Thyroid gland (tissue), 4 donors: ENCODE measurements at regions not wholly inside any gene's neighbourhood (a gene's known extent, or its start where the extent isn't known, plus 50 kb on each side); places are given as distances from the start of the nearest gene placed in this dataset.
A peak's percentile ranks its signal among the peaks of the same experiment; 100 is the strongest.

ENCODE experiments used
- DNase-seq, 2 donors: peaks; one replicate each; pipeline ENCODE4 v3.0.0-alpha.2; 2019
- H3K27ac ChIP-seq, 3 donors: fragments of 200-600 bp; sonication (generic); 1 replicate in 2 of 3; 2 replicates in 1 of 3; pipeline ENCODE4 v1.5.1; 2016 to 2019; ENCODE audit warnings: mild to moderate bottlenecking in 1 of 3, moderate library complexity in 1 of 3
- H3K27me3 ChIP-seq: fragments of 200-600 bp; sonication (generic); one replicate; pipeline ENCODE4 v1.5.1; 2019
- H3K36me3 ChIP-seq, 2 donors: fragments of 200-600 bp; sonication (generic); one replicate each; pipeline ENCODE4 v1.5.1; 2016 to 2019
- H3K4me1 ChIP-seq, 2 donors: fragments of 200-600 bp; sonication (generic); one replicate each; pipeline ENCODE4 v1.5.1; 2017 to 2019
- H3K4me3 ChIP-seq, 3 donors: fragments of 200-600 bp; sonication (generic); replicated peaks in 1 of 3; 1 replicate in 2 of 3; 2 replicates in 1 of 3; pipeline ENCODE4 v1.5.1; 2016; ENCODE audit warnings: mild to moderate bottlenecking in 1 of 3
- H3K9me3 ChIP-seq: fragments of 200-600 bp; sonication (generic); one replicate; pipeline ENCODE4 v1.5.1; 2017
- POLR2A ChIP-seq, 2 donors: fragments of 450-650 bp; IDR thresholded peaks; one replicate each; pipeline ENCODE4 v1.6.1; 2017; ENCODE audit warnings: antibody characterized with exemption in 2 of 2, mild to moderate bottlenecking in 2 of 2, moderate library complexity in 1 of 2
- WGBS, 2 donors: methylation state at CpG; one replicate each; pipeline ENCODE4 v1.1.5; 2017; 5-methylcytosine and 5-hydroxymethylcytosine counted together
- intact Hi-C: fragments of 100-400 bp; cut with DNase I; formaldehyde crosslinking; loops from one replicate; pipeline ENCODE4 v1.15.1; 2023
- TF ChIP-seq, protein P1 (sequence below), 6 experiments: fragments of 200-600 bp in 3 of 6; fragments of 450-650 bp in 3 of 6; sonication (generic) in 3 of 6; IDR thresholded peaks; one replicate each; pipeline ENCODE4 v1.5.1; 2016 to 2019; ENCODE audit warnings: antibody characterized with exemption in 6 of 6, mild to moderate bottlenecking in 2 of 6, inconsistent platforms in 1 of 6, moderate library complexity in 1 of 6

GRCh38 chr2:66694087-66694860 lies 259.3 kb downstream of the MEIS1 start:
- intact Hi-C loops, result loop anchor here (10.0 kb wide), 1 partner anchor 249 kb away; no protein-coding TSS in a partner anchor
- TF ChIP-seq, protein P1, sequence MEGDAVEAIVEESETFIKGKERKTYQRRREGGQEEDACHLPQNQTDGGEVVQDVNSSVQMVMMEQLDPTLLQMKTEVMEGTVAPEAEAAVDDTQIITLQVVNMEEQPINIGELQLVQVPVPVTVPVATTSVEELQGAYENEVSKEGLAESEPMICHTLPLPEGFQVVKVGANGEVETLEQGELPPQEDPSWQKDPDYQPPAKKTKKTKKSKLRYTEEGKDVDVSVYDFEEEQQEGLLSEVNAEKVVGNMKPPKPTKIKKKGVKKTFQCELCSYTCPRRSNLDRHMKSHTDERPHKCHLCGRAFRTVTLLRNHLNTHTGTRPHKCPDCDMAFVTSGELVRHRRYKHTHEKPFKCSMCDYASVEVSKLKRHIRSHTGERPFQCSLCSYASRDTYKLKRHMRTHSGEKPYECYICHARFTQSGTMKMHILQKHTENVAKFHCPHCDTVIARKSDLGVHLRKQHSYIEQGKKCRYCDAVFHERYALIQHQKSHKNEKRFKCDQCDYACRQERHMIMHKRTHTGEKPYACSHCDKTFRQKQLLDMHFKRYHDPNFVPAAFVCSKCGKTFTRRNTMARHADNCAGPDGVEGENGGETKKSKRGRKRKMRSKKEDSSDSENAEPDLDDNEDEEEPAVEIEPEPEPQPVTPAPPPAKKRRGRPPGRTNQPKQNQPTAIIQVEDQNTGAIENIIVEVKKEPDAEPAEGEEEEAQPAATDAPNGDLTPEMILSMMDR (IDR thresholded peaks at IDR 0.05), result no peak
- TF ChIP-seq POLR2A (IDR thresholded peaks at IDR 0.05), result no peak
- Histone ChIP-seq H3K36me3 (no peaks in the 10 kb centered on the region), H3K4me3 (no peak overlapping the region), H3K4me1 (no peaks in the 10 kb centered on the region), H3K9me3 (no peaks in the 10 kb centered on the region), H3K27me3 (no peaks in the 10 kb centered on the region), H3K27ac (no peak overlapping the region)
- no peak for DNase-seq
- WGBS, 2 donors, result 83 to 84% methylated on average over 4 of the region's 4 CpGs

DNA sequence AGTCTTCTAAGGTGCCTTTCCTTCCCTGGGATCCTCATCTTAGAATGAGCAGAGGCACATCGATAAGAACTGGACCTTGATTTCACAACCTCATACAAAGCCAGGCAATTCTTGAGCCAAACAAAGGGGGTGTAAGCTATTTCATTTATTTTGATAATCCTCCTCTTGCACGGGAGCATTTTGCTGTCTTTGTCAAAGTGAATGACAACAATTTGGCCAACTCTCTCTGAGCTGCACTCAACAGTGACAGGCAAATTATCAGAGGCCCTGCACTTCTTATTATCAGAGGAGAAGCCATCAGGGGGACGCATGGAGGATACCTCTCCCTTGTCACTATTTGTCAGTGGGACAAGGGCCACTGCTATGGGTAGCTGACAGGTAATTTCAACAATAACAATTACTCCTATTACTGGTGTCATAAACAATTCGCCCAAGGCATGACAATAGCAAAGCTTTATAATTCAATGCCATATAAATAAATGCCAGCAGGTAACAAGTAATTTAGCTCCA lies 260.4 kb downstream of the MEIS1 start:
- Histone ChIP-seq H3K4me1 (no peaks in the 10 kb centered on the region), H3K36me3 (no peaks in the 10 kb centered on the region), H3K9me3 (no peaks in the 10 kb centered on the region), H3K27ac (no peak overlapping the region), H3K27me3 (no peaks in the 10 kb centered on the region), H3K4me3 (no peak overlapping the region)
- TF ChIP-seq, protein P1 (IDR thresholded peaks at IDR 0.05), result no peak
- TF ChIP-seq POLR2A (IDR thresholded peaks at IDR 0.05), result no peak
- intact Hi-C loops, result loop anchor here (10.0 kb wide), 1 partner anchor 250 kb away; no protein-coding TSS in a partner anchor
- WGBS, 2 donors, result 68 to 73% methylated on average over 4 of the region's 4 CpGs
- DNase-seq, result no peak

GRCh38 chr2:66696374-66696773 lies 261.4 kb downstream of the MEIS1 start:
- no peak for TF ChIP-seq POLR2A (IDR thresholded peaks at IDR 0.05)
- TF ChIP-seq, protein P1 (IDR thresholded peaks at IDR 0.05), result no peak
- Histone ChIP-seq H3K4me1 (no peaks in the 10 kb centered on the region), H3K9me3 (no peaks in the 10 kb centered on the region), H3K27me3 (no peaks in the 10 kb centered on the region), H3K36me3 (no peaks in the 10 kb centered on the region), H3K27ac (no peak overlapping the region), H3K4me3 (no peak overlapping the region)
- WGBS, 2 donors, result 38 to 39% methylated on average over 7 of the region's 7 CpGs
- DNase-seq, result peak in 1 of 2 donors; percentile 3
- intact Hi-C loops, result loop anchor here (10.0 kb wide), 1 partner anchor 252 kb away; no protein-coding TSS in a partner anchor

DNA sequence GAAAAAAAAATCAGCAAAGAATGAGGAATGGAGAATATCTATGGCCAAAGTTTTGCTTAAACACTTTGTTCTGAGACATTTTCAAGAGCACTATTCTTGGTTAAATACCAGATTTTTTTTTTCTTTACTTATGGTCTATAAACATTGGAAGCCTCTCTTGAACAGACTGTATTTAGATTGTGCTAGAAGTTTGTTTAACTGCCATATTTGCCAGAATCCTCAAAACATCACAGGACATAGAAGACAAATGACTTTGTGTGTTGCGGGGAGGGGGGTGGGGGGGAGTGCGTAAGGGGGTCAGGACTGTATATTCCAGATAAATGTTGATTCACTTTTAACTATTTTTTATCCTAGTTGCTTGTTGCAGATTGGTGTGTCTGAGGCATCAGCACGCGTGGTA lies 262.0 kb downstream of the MEIS1 start:
- no peaks in the 10 kb centered on the region for H3K4me1 ChIP-seq
- intact Hi-C loops, result loop anchor here (10.0 kb wide), 1 partner anchor 252 kb away; no protein-coding TSS in a partner anchor
- no peak for TF ChIP-seq POLR2A (IDR thresholded peaks at IDR 0.05)
- TF ChIP-seq, protein P1 (IDR thresholded peaks at IDR 0.05), result no peak
- H3K36me3 ChIP-seq, result no peaks in the 10 kb centered on the region
- H3K27me3 ChIP-seq, result no peaks in the 10 kb centered on the region
- DNase-seq, result no peak
- H3K27ac ChIP-seq, result no peak overlapping the region
- no peak overlapping the region for H3K4me3 ChIP-seq
- 60 to 61% methylated on average over 4 of the region's 4 CpGs for WGBS, 2 donors
- no peaks in the 10 kb centered on the region for H3K9me3 ChIP-seq

GRCh38 chr2:66697366-66697765 lies 262.4 kb downstream of the MEIS1 start:
- 73 to 75% methylated on average over 4 of the region's 4 CpGs for WGBS, 2 donors
- Histone ChIP-seq H3K9me3 (no peaks in the 10 kb centered on the region), H3K27ac (no peak overlapping the region), H3K4me1 (no peaks in the 10 kb centered on the region), H3K36me3 (no peaks in the 10 kb centered on the region), H3K4me3 (no peak overlapping the region), H3K27me3 (no peaks in the 10 kb centered on the region)
- intact Hi-C loops, result loop anchor here (10.0 kb wide), 1 partner anchor 253 kb away; no protein-coding TSS in a partner anchor
- DNase-seq, result no peak
- TF ChIP-seq POLR2A (IDR thresholded peaks at IDR 0.05), result no peak
- TF ChIP-seq, protein P1 (IDR thresholded peaks at IDR 0.05), result no peak
